ENCODE measurements at regions not wholly inside any gene's neighbourhood (a gene's known extent, or its start where the extent isn't known, plus 50 kb on each side); places are given as distances from the start of the nearest gene placed in this dataset.

DNA sequence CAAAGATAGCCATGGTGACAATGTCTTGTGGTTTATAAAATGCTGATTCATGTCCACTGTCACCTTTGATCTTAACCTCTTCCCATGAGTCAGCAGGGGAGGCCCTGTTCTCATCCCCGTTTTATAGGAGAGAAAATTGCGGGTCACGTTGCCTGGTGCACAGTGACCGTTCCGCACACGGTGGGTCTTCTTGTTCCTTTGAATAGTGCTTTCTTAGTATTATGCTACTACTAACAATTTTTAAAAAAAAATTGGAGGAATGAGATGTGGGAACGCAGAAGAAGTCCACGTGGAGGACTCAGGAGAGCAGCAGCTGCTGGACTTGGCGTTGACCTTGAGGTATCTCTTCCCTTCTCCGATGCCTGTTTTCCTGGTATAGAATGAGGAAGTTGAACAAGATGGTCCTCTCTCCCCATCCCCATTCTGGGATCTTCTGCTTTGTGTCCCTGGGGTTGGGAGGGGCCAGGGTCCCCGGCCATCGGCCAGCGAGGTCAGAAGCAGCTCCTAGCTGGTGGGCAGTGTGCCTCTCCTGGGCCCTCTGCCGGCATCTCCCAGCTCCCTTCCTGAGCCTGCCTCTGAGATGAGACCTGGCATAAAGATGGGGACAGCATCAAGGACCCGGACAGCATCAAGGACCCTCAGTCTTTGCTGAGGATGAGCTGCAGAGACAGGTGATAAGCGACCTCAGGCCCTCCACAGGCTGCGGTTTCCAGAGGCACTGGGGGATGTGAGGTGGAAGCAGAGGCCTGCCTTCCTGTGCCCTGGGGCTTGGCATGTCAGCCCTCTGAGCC is 143.9 kb downstream of the C9orf50 start:
- 53 to 66% (median 64%) methylated on average over 17 of the region's 17 CpGs for WGBS, 3 donors

DNA sequence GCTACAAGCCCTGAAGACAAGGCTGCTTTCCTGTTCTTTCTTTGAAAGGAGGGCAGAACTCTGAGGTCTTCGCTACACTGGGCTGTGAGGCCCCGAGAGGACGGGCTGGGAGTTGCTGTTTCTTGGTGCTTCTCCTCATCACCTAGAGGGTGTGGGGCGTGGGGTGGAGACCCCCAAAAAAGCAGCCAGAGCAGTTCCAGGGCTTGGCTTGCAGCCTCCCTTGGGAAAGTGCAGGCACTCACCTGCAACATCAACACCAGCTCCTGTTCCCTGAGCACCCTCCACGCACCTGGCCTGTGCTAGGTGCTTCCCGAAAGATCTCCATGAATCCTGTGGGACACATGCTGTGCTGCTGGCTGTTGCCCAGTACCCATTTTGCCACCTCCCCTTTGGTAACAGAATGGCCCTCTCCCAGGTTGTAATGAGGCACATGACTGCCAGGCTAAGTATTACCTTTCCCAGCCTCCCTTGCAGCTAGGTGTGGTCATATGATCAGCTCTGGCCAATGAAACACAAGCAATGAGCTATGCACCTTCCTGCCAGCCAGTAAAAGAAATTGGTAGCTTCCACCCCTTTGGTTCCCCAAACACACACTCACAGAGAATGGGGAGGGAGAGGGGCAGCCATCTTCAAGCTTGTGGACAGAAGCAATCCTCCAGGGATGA is 146.0 kb downstream of the C9orf50 start:
- 88 to 89% (median 88%) methylated on average over 6 of the region's 6 CpGs for whole genome bisulfite sequencing, 3 donors
- intact Hi-C loops (cut with DNase I), result no loop called here
- no peak for TF ChIP-seq CTCF (IDR thresholded peaks at IDR 0.05)
- no peaks in the 10 kb centered on the region for H3K9me3 ChIP-seq
- H3K4me3 ChIP-seq, result no peak overlapping the region
- no peak overlapping the region for H3K27ac ChIP-seq
- ATAC-seq (no peak), DNase-seq (no peak)
- H3K36me3 ChIP-seq (ENCODE audit: insufficient read depth in 1 of 2, low read depth in 1 of 2), result no peaks in the 10 kb centered on the region
- H3K27me3 ChIP-seq (ENCODE audit: insufficient read depth in 3 of 3, low read length in 2 of 3), result no peaks in the 10 kb centered on the region
- H3K4me1 ChIP-seq, result no peaks in the 10 kb centered on the region

More for the DNA sequence above, 143.9 kb downstream of the C9orf50 start:
- intact Hi-C loops (cut with DNase I), result no loop called here
- TF ChIP-seq CTCF (IDR thresholded peaks at IDR 0.05), result no peak
- H3K9me3 ChIP-seq, result no peaks in the 10 kb centered on the region
- no peak overlapping the region for H3K4me3 ChIP-seq
- no peaks in the 10 kb centered on the region for H3K36me3 ChIP-seq (ENCODE audit: insufficient read depth in 1 of 2, low read depth in 1 of 2)
- H3K27ac ChIP-seq, result no peak overlapping the region
- DNase-seq (no peak), ATAC-seq (no peak)
- H3K4me1 ChIP-seq, result no peaks in the 10 kb centered on the region
- H3K27me3 ChIP-seq (ENCODE audit: insufficient read depth in 3 of 3, low read length in 2 of 3), result no peaks in the 10 kb centered on the region

- ATAC-seq (peak in 1 of 4 donors; percentile 17), DNase-seq (peak; percentile 56 to 58)
- Histone ChIP-seq H3K9me3 (no peaks in the 10 kb centered on the region), H3K36me3 (ENCODE audit: insufficient read depth in 1 of 2, low read depth in 1 of 2) (no peaks in the 10 kb centered on the region), H3K27me3 (ENCODE audit: insufficient read depth in 3 of 3, low read length in 2 of 3) (no peaks in the 10 kb centered on the region), H3K27ac (no peak overlapping the region), H3K4me3 (no peak overlapping the region), H3K4me1 (no peaks in the 10 kb centered on the region)
- intact Hi-C loops (cut with DNase I), result no loop called here
- 37 to 59% (median 45%) methylated on average over 15 of the region's 15 CpGs for WGBS, 3 donors
- no peak for TF ChIP-seq CTCF (IDR thresholded peaks at IDR 0.05)
Observed at GRCh38 chr9:129473523-129474244, 147.2 kb downstream of the C9orf50 start.

DNA sequence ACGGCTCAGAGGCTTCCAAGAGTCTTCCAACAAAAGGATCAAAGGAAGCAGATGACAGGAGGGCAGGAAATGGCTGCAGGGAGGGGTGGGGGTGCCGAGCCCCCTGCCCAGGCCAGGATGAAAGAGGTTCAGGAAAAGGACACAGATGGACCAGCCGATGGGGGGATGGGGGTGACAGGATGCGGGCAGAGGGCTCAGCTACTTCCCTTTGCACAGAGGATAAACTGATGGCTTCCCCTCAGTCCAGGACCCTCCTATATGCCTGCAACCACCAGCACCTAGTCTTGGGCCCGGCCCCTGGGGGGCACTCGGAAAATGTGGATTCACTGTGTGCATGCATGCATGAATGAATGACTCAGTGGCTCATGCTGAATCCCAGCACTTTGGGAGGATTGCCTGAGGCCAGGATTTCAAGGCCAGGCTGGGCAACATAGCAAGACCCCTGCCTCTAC is 148.2 kb downstream of the C9orf50 start:
- intact Hi-C loops (cut with DNase I), result no loop called here
- Histone ChIP-seq H3K4me1 (no peaks in the 10 kb centered on the region), H3K9me3 (no peaks in the 10 kb centered on the region), H3K27ac (no peak overlapping the region), H3K36me3 (ENCODE audit: insufficient read depth in 1 of 2, low read depth in 1 of 2) (no peaks in the 10 kb centered on the region), H3K4me3 (no peak overlapping the region), H3K27me3 (ENCODE audit: insufficient read depth in 3 of 3, low read length in 2 of 3) (no peaks in the 10 kb centered on the region)
- no peak for TF ChIP-seq CTCF (IDR thresholded peaks at IDR 0.05)
- 70 to 76% (median 71%) methylated on average over 6 of the region's 6 CpGs for WGBS, 3 donors
- ATAC-seq, result no peak
- no peak for DNase-seq

Data from psoas muscle (tissue), 7 donors.